K562 (cell line): ENCODE measurements at regions not wholly inside any gene's neighbourhood (a gene's known extent, or its start where the extent isn't known, plus 50 kb on each side); places are given as distances from the start of the nearest gene placed in this dataset.

Experiments
- ATAC-seq: fragments of 200-7000 bp; cut with Tn5 transposase; 3 replicates; pipeline ENCODE4 v1.9.1; 2020; ENCODE audit warnings: moderate library complexity
- BruUV-seq: library from RNA; stranded (reverse); fragments of 400-500 nt; replicated peaks from 2 replicates; lab custom pipeline; 2021; lab: Mats Ljungman, UMichigan
- CTCF ChIA-PET: fragments of 300-600 bp; formaldehyde crosslinking; extraction: SDS; loops from one replicate; lab custom pipeline; 2021; ENCODE audit warnings: low intra/inter-chr PET ratio; lab: Yijun Ruan, JAX
- POLR2A ChIA-PET: fragments of 300-600, 350-650 bp; sonication (Branson Sonifier 250); formaldehyde crosslinking; extraction: SDS; loops from one replicate; lab custom pipeline; 2021; ENCODE audit warnings: antibody characterized with exemption, inconsistent platforms; lab: Yijun Ruan, JAX
- DNase-seq, 4 experiments: peaks; one replicate each; pipeline versions ENCODE4 v3.0.0 to v3.0.0-alpha.2; 2011 to 2018; ENCODE audit warnings: low spot score in 3 of 4, mixed read lengths in 3 of 4; ENCODE audit errors: extremely low read depth in 1 of 4
- FAIRE-seq: peaks from 2 replicates; lab custom pipeline; 2011; peaks lifted over from hg19 to GRCh38; lab: Jason Lieb, UNC
- H2AFZ ChIP-seq: 2 replicates; pipeline ENCODE4 v1.6.0; 2011; ENCODE audit warnings: low read depth, low read length, control low read depth, inconsistent platforms
- H3K27ac ChIP-seq: fragments of 200-600 bp; 3 replicates; pipeline ENCODE4 v1.8.0; 2011; ENCODE audit warnings: low read depth, mild to moderate bottlenecking, control low read depth, inconsistent platforms, low read length, moderate library complexity, mixed read lengths; ENCODE audit errors: extremely low read depth
- H3K27me3 ChIP-seq, 2 experiments: fragments of 300-600 bp in 1 of 2; 2 replicates in 1 of 2; 3 replicates in 1 of 2; pipeline versions ENCODE4 v1.6.0 to v1.8.0; 2011; ENCODE audit warnings: inconsistent platforms in 2 of 2, low read length in 2 of 2, mild to moderate bottlenecking in 1 of 2, mixed read lengths in 1 of 2, moderate library complexity in 1 of 2; ENCODE audit not compliant: control insufficient read depth in 2 of 2, insufficient read depth in 2 of 2
- H3K36me3 ChIP-seq: fragments of 300-600 bp; 3 replicates; pipeline ENCODE4 v1.8.0; 2011; ENCODE audit warnings: mild to moderate bottlenecking, low read length, inconsistent platforms; ENCODE audit not compliant: control insufficient read depth, insufficient read depth
- H3K4me1 ChIP-seq, 2 experiments: fragments of 200-600 bp in 1 of 2; replicated peaks in 1 of 2; 2 replicates in 1 of 2; 3 replicates in 1 of 2; pipeline versions ENCODE4 v1.5.1 to v1.8.0; 2011; ENCODE audit warnings: inconsistent platforms in 2 of 2, low read length in 2 of 2, mild to moderate bottlenecking in 1 of 2, mixed read lengths in 1 of 2, moderate library complexity in 1 of 2; ENCODE audit not compliant: control insufficient read depth in 2 of 2, insufficient read depth in 2 of 2
- H3K4me2 ChIP-seq: 2 replicates; pipeline ENCODE4 v1.6.1; 2011; ENCODE audit warnings: low read length, control low read depth, inconsistent platforms, mixed read lengths; ENCODE audit not compliant: insufficient read depth
- H3K4me3 ChIP-seq: fragments of 200-600 bp; sonication (generic), shearing (Covaris generic); 2 replicates; pipeline ENCODE4 v1.5.1; 2016; ENCODE audit warnings: control low read depth, inconsistent platforms
- H3K79me2 ChIP-seq: fragments of 200-600 bp; 3 replicates; pipeline ENCODE4 v1.8.0; 2011; ENCODE audit warnings: low read length, inconsistent platforms; ENCODE audit not compliant: control insufficient read depth, insufficient read depth
- H3K9ac ChIP-seq, 2 experiments: 2 replicates each; pipeline versions ENCODE4 v1.6.0 to v1.6.1; 2011; ENCODE audit warnings: low read depth in 2 of 2, low read length in 2 of 2, control low read depth in 1 of 2, inconsistent platforms in 1 of 2, mild to moderate bottlenecking in 1 of 2, mixed read lengths in 1 of 2; ENCODE audit not compliant: insufficient read depth in 1 of 2
- H3K9me1 ChIP-seq: one replicate; pipeline ENCODE4 v1.6.0; 2011; ENCODE audit warnings: inconsistent platforms, mild to moderate bottlenecking, low read length, moderate library complexity; ENCODE audit not compliant: control insufficient read depth, insufficient read depth
- H3K9me3 ChIP-seq: replicated peaks from 2 replicates; pipeline ENCODE4 v1.5.1; 2011; ENCODE audit warnings: low read depth, low read length, inconsistent platforms; ENCODE audit not compliant: control insufficient read depth, insufficient read depth
- H4K20me1 ChIP-seq: replicated peaks from 2 replicates; pipeline ENCODE4 v1.6.1; 2011; ENCODE audit warnings: low read length, inconsistent platforms, mixed read lengths; ENCODE audit not compliant: control insufficient read depth, insufficient read depth
- CTBP1 ChIP-seq: fragments of 450-650 bp; IDR thresholded peaks from 2 replicates; pipeline ENCODE4 v1.6.1; 2016; ENCODE audit warnings: borderline replicate concordance
- CTCF ChIP-seq, 3 experiments: IDR thresholded peaks in 2 of 3; conservative IDR thresholded peaks in 1 of 3; 2 replicates each; pipeline ENCODE4 v1.5.1; 2011 to 2012; ENCODE audit warnings: low read length in 3 of 3, mild to moderate bottlenecking in 3 of 3, control low read depth in 2 of 3, improper control_type of control experiment in 1 of 3, inconsistent platforms in 1 of 3, low read depth in 1 of 3, mixed read lengths in 1 of 3, moderate library complexity in 1 of 3; ENCODE audit not compliant: insufficient read depth in 2 of 3
- E2F3 ChIP-seq: fragments of 250-450 bp; sonication (Bioruptor Pico); IDR thresholded peaks from 2 replicates; pipeline ENCODE4 v1.4.0; 2020; ENCODE audit warnings: mild to moderate bottlenecking
- HDAC1 ChIP-seq, 2 experiments: fragments of 450-650 bp; IDR thresholded peaks; 2 replicates each; pipeline ENCODE4 v1.6.1; 2016 to 2017; ENCODE audit warnings: inconsistent platforms in 1 of 2, mild to moderate bottlenecking in 1 of 2, moderate library complexity in 1 of 2
- HDAC8 ChIP-seq: fragments of 450-650 bp; IDR thresholded peaks from 2 replicates; pipeline ENCODE4 v1.6.1; 2016; ENCODE audit warnings: mild to moderate bottlenecking, missing genetic modification characterization, moderate library complexity, missing compliant biosample characterization
- IRF2 ChIP-seq: sonication (generic); formaldehyde crosslinking; IDR thresholded peaks from 2 replicates; pipeline ENCODE4 v1.8.1; 2022; ENCODE audit warnings: mild to moderate bottlenecking, missing genetic modification reagents
- KHSRP ChIP-seq: fragments of 450-650 bp; IDR thresholded peaks from 2 replicates; pipeline ENCODE4 v1.6.1; 2017
- MEF2D ChIP-seq: conservative IDR thresholded peaks from 2 replicates; pipeline ENCODE4 v1.6.1; 2016; ENCODE audit warnings: low read depth, missing genetic modification characterization, missing compliant biosample characterization
- MLX ChIP-seq, 2 experiments: fragments of 450-650 bp in 1 of 2; sonication (generic) in 1 of 2; formaldehyde crosslinking; conservative IDR thresholded peaks; 2 replicates each; pipeline versions ENCODE4 v1.4.0 to v1.8.1; 2020 to 2022; ENCODE audit warnings: mild to moderate bottlenecking in 1 of 2, missing genetic modification reagents in 1 of 2
- NFATC3 ChIP-seq: fragments of 450-650 bp; IDR thresholded peaks from 2 replicates; pipeline ENCODE4 v1.6.1; 2017; ENCODE audit warnings: mild to moderate bottlenecking
- NFYB ChIP-seq: IDR thresholded peaks from 2 replicates; pipeline ENCODE4 v1.6.1; 2011; ENCODE audit warnings: mild to moderate bottlenecking, moderate library complexity; ENCODE audit not compliant: insufficient read length; ENCODE audit errors: extremely low read depth
- PCBP1 ChIP-seq: fragments of 200-400 bp; formaldehyde crosslinking; IDR thresholded peaks from 2 replicates; pipeline ENCODE4 v1.6.1; 2018; ENCODE audit warnings: mild to moderate bottlenecking, low read depth, low read length; ENCODE audit not compliant: poor library complexity, severe bottlenecking
- SIN3A ChIP-seq, 2 experiments: fragments of 150-350 bp in 1 of 2; IDR thresholded peaks; 2 replicates each; pipeline ENCODE4 v1.6.1; 2011 to 2016; ENCODE audit warnings: borderline replicate concordance in 2 of 2, low read depth in 2 of 2, low read length in 2 of 2, mild to moderate bottlenecking in 2 of 2, moderate library complexity in 2 of 2; ENCODE audit not compliant: control insufficient read depth in 1 of 2
- TGIF2 ChIP-seq: sonication (generic); formaldehyde crosslinking; IDR thresholded peaks from 2 replicates; pipeline ENCODE4 v1.8.1; 2022; ENCODE audit warnings: mild to moderate bottlenecking, missing genetic modification reagents, moderate library complexity
- THRAP3 ChIP-seq: fragments of 450-650 bp; IDR thresholded peaks from 2 replicates; pipeline ENCODE4 v1.6.1; 2016; ENCODE audit warnings: mild to moderate bottlenecking, inconsistent platforms, borderline replicate concordance
- TSC22D4 ChIP-seq: fragments of 450-650 bp; IDR thresholded peaks from 2 replicates; pipeline ENCODE4 v1.6.1; 2016; ENCODE audit warnings: missing genetic modification characterization, missing biosample characterization, control low read depth
- USF2 ChIP-seq: sonication (generic); formaldehyde crosslinking; IDR thresholded peaks from 2 replicates; pipeline ENCODE4 v1.5.0; 2020; ENCODE audit warnings: missing genetic modification reagents
- WHSC1 ChIP-seq: IDR thresholded peaks from one replicate; pipeline ENCODE4 v1.6.1; 2012; ENCODE audit warnings: low read length, control low read depth, inconsistent platforms
- ZBTB34 ChIP-seq: fragments of 250-450 bp; sonication (Bioruptor Pico); IDR thresholded peaks from 2 replicates; pipeline ENCODE4 v1.8.0; 2021; ENCODE audit warnings: mild to moderate bottlenecking, moderate library complexity
- ZNF695 ChIP-seq: fragments of 450-650 bp; formaldehyde crosslinking; IDR thresholded peaks from 2 replicates; pipeline ENCODE4 v1.4.0; 2020; ENCODE audit warnings: mild to moderate bottlenecking, moderate library complexity
- WGBS: fragments of 100-300 bp; shearing (Covaris generic); methylation state at CpG from one replicate; pipeline ENCODE4 v1.1.6; 2016; ENCODE audit warnings: low coverage, mixed read lengths; ENCODE audit not compliant: insufficient coverage; ENCODE audit errors: missing lambda C conversion rate; 5-methylcytosine and 5-hydroxymethylcytosine counted together
- in situ Hi-C: fragments of 300-500 bp; cut with MboI; formaldehyde crosslinking; loops from 4 replicates; pipeline ENCODE4 v1.15.0; 2018; ENCODE audit warnings: inconsistent platforms, mixed read lengths
- intact Hi-C: fragments of 100-400 bp; cut with micrococcal nuclease; formaldehyde crosslinking; loops from 2 replicates; pipeline ENCODE4 v1.14.2; 2022

DNA sequence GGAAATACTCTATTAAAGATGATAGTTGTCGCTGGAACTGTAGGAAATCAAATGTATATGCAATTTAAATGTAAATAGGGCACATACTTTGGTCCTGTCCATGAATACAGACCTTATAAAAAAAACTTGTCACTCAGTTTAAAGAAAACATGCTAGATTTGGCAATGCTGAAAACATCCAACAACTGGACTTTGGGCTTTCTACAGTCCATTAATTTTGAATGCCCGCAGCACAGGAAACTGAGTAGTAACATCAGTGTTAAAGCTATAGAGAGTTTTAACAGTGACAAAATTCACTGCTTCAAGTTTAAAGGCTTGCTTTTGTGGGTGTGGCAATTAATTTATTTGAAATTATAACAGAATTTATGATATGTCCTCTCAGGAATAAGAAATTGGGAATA lies 578.4 kb downstream of the TRIML1 start (continued):
- no peak for TF ChIP-seq WHSC1
- TF ChIP-seq CTCF (IDR thresholded peaks at IDR 0.05 in 2 of 3, conservative IDR thresholded peaks at IDR 0.05 in 1 of 3; ENCODE audit: insufficient read depth in 2 of 3, low read depth in 1 of 3, low read length in 3 of 3): no peak
- TF ChIP-seq TSC22D4 (tag): no peak
- no peak for TF ChIP-seq MEF2D (tag)
- TF ChIP-seq PCBP1: no peak
- no peak for TF ChIP-seq CTBP1
- TF ChIP-seq E2F3 (CRISPR knock-in tag): no peak
- no peak for TF ChIP-seq HDAC8
- no peak for TF ChIP-seq THRAP3
- no peak for TF ChIP-seq ZNF695 (CRISPR knock-in tag)
- TF ChIP-seq IRF2: no peak

DNA sequence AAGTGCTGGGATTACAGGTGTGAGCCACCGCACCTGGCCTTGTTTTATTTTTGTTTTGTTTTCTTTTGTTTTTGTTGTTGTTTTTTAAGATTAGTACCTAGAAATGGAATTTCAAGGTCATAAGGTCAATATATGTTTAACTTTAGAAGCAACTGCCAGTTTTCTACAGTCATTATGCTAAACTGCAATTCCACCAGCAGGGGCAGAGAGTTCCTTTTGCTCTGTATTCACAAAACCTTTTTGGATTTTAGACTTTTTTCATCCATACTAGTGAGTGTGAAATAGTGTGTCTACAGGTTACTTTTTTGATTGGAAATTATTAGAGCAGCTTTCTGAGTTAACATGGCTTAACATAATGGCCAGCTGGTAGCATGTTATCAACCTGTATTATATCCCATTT lies 580.6 kb downstream of the TRIML1 start:
- Histone ChIP-seq H3K4me1 (no peaks in the 10 kb centered on the region), H3K9me1 (no peaks in the 10 kb centered on the region), H3K79me2 (no peaks in the 10 kb centered on the region), H3K27ac (no peak overlapping the region), H2AFZ (no peak overlapping the region), H3K9ac (no peak overlapping the region), H3K4me2 (no peak overlapping the region), H3K27me3 (no peaks in the 10 kb centered on the region), H3K4me3 (no peak overlapping the region), H3K36me3 (no peaks in the 10 kb centered on the region), H3K9me3 (no peaks in the 10 kb centered on the region), H4K20me1 (no peaks in the 10 kb centered on the region)
- CTCF ChIA-PET: no interaction called here
- FAIRE-seq (no peak), ATAC-seq (no peak), DNase-seq (no peak)
- POLR2A ChIA-PET: no interaction called here
- in situ Hi-C loops: no loop called here
- 0% methylated on average over 1 of the region's 1 CpG for WGBS
- intact Hi-C loops: no loop called here
- BruUV-seq: no TSS peak
- TF ChIP-seq MLX (CRISPR knock-in tag; conservative IDR thresholded peaks at IDR 0.05) (no peak), USF2 (CRISPR knock-in tag) (no peak), TGIF2 (no peak), HDAC1 (IDR thresholded peaks at IDR 0.05) (no peak), KHSRP (no peak), NFATC3 (no peak), SIN3A (IDR thresholded peaks at IDR 0.05; ENCODE audit: borderline replicate concordance in 2 of 2, control insufficient read depth in 1 of 2, low read depth in 2 of 2, low read length in 2 of 2) (no peak), NFYB (no peak), ZBTB34 (CRISPR knock-in tag) (no peak)
